ENCODE measurements at regions not wholly inside any gene's neighbourhood (a gene's known extent, or its start where the extent isn't known, plus 50 kb on each side); places are given as distances from the start of the nearest gene placed in this dataset.

- no peak for DNase-seq (ENCODE audit: low spot score)
Observed at GRCh38 chr11:116302756-116303155, 470.0 kb downstream of the BUD13 start.

- DNase-seq (ENCODE audit: low spot score) = no peak
Observed at GRCh38 chr11:116301141-116301540, 471.6 kb downstream of the BUD13 start.

GRCh38 chr11:116300232-116300631, 472.6 kb downstream of the BUD13 start:
- DNase-seq (ENCODE audit: low spot score) = no peak

DNA sequence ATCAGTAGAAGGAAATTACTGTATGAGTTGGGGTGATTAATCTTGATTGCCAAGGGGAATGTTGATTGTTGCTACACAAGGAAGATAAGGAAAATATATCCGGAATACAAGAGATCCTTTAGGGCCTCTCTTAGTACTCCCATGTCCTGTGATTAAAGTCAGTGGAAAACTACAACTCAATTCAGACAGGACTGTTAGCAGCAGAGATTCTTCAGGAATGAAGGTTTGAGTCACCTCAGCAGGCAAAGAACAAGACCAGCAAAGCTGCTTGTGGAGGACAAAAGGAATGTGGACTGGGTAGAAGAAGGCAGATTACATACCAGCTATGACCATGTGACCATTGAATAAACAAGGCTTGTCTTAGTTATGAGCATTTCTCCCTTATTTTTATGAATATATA, 478.2 kb downstream of the BUD13 start:
- DNase-seq (ENCODE audit: low spot score) = no peak

DNA sequence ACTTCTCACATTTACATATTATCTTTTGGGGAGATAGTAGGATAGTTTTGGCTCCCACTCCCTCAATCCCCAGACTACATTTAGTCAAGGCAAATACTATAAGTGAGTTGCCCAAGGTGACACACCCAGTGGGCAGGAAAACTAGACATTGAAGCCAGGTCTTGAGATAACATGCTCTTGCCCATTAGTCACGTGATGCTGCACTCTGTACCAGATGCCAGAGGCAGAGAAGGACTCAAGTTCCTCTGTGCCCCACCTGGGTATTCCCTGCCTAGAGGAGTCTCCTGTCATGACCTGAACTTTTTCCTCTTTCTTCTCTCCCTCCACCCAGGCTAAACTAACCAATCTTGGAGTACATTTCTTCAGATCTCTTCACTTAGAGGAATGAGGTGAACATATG, 484.9 kb downstream of the BUD13 start:
- no peak for DNase-seq (ENCODE audit: low spot score)

DNA sequence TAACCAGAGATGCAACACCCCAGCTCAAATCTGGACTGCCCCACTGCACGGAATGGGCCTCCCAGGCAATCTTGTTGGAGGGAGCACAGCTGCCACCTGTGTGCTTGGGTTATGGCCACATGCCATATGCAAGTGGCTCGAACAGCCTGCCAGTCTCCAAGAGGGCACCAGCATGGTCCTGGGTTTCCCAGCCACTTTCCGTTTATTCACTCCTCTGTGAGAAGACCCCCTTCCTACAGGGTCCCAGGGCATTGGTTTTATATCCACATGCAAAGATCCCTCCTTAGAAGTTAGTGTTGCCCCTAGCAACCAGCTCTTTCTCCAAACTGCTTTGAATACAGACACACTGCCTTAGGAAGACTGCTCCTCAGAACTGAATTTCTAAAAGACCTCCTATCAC, 487.8 kb downstream of the BUD13 start:
- DNase-seq (ENCODE audit: low spot score) = no peak

- no peak for DNase-seq (ENCODE audit: low spot score)
Observed at GRCh38 chr11:116283300-116283699, 489.5 kb downstream of the BUD13 start.

DNA sequence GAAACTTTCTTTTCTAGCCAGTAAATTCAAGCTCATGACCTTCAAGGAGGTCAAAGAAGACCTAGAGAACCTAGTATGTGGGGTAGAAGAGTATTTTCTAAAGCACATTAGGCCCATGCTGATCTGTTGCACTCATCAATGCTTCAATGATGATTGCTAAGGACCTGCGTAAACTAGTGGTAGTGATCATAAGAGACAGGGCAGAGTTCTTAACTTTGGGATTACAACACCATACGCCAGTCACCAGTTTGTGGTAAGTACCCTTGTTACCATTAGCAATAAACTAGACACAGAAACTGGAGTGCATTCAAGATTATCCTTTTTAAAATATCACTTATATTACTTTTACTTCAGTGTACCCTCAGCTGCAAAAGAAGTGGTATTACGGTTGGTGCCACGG, 490.3 kb downstream of the BUD13 start:
- no peak for DNase-seq (ENCODE audit: low spot score)

DNA sequence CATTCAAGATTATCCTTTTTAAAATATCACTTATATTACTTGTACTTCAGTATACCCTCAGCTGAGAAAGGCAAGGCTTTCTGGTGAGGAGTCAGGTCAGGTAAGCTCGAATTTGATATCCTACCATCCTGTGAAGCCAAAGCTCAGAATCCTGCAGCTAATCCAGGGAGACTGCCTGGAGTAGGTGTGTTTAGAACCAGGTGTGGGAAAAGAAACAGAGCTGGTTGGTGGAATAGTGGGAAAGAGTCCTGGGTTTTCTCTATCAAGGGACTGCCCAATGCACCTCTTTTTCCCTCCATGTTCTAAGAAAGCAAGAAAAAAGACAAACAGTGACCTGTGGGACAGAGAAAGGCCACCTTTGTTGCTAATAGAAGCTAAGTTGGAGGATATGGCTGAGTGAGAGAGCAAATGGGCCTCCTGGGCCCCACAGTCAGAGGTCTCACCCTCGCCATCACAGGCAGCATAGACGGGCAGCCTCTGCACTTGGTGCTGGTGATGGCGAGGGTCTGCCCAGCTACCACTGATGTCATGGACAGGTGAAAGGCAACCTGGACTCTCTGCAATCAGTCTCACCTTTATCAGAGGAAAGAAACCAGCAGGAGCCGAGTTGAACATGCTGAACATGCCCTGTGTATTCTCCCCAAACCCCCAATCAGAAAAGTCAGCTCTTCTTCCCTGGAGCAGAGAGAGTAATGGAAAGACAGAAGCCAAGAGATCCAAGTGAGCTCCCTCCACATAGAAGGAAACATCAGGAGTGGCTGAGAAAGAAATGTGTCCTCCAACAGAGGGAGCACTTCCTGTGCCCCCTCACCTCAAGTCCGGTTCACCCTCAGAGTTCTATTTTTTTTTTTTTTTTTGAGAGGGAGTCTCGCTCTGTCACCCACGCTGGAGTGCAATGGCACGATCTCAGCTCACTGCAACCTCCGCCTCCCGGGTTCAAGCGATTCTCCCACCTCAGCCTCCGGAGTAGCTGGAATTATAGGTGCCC, 491.3 kb downstream of the BUD13 start:
- DNase-seq (ENCODE audit: low spot score) = no peak

DNA sequence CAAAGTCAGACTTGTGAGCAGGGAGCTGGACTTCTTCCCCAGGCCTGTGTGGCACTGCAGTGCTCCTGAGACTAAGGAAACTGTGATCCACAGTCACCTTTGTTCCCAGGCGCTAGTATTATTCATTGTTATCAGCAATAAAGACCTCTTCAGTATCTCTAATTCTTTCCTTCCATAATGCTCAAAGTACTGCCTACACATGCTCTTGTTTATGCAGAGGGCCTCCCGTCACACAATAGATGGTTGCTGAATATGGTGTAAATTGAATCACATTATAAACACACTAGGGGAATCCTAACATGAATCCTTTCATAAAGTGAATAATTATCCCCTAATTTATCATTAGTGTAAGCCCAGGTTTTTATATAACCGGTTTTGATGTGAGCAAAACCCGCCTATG, 493.3 kb downstream of the BUD13 start:
- DNase-seq (ENCODE audit: low spot score) = no peak

- DNase-seq (ENCODE audit: low spot score) = no peak
Observed at GRCh38 chr11:116278076-116278475, 494.7 kb downstream of the BUD13 start.

GRCh38 chr11:116276051-116277044, 496.4 kb downstream of the BUD13 start:
- peak; percentile 67 for DNase-seq (ENCODE audit: low spot score)

- DNase-seq (ENCODE audit: low spot score) = no peak
Observed at GRCh38 chr11:116275635-116276034, 497.2 kb downstream of the BUD13 start.

- no peak for DNase-seq (ENCODE audit: low spot score)
Observed at GRCh38 chr11:116274521-116274920, 498.3 kb downstream of the BUD13 start.

DNA sequence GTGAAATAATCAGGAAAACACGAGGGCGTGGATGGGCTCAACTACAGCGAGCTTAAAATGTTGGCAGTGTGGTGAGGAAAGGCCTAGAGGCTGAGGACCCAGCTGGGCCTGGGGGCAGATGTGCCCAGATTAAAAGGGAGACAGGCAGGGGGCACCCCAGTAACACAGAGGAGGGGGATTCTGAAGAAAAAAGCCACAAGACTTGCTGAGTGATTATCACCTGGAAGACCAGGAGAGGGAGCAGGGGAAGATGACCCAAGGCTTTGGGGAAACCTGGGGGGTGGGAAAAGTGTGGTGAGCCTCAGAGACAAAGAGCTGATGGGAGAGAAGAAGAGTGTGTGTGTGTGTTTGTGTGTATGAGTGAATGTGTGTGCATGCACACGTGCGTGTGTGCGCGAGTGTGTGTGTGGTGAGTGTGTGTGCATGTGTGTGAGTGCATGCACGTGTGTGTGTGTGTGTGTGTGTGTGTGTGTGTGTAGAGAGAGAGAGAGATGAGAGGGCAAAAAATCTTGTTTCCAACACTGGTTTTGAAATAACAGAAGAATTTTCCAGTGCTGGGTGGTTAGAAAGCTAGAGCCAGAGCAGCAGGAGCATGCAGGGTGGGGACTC, 500.5 kb downstream of the BUD13 start:
- DNase-seq (ENCODE audit: low spot score) = no peak

GRCh38 chr11:116271479-116271878, 501.3 kb downstream of the BUD13 start:
- no peak for DNase-seq (ENCODE audit: low spot score)

- DNase-seq (ENCODE audit: low spot score) = no peak
Observed at GRCh38 chr11:116267146-116267545, 505.6 kb downstream of the BUD13 start.

- no peak for DNase-seq (ENCODE audit: low spot score)
Observed at GRCh38 chr11:116263770-116264169, 509.0 kb downstream of the BUD13 start.

DNA sequence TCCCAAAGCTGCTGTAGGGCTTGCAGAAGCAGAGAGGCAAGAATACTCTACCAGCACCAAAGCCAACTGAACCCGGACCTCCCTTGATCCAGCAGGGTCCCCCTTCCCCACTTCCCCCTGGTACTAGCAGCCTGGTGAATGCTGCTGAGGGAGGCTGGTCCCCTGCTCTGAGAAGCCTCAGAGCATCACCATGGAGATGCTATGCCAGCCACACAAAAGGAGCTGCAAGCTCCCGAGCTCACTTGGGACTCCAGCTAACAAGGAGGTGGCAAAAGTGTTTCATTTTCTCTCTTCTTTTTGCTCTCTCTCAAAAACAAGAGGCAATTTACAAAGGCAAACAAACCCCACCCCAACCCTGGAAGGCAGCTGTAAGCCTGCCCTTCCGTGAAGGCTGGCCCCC, 509.8 kb downstream of the BUD13 start:
- DNase-seq (ENCODE audit: low spot score) = no peak

GRCh38 chr11:116262370-116262769, 510.4 kb downstream of the BUD13 start:
- no peak for DNase-seq (ENCODE audit: low spot score)

DNA sequence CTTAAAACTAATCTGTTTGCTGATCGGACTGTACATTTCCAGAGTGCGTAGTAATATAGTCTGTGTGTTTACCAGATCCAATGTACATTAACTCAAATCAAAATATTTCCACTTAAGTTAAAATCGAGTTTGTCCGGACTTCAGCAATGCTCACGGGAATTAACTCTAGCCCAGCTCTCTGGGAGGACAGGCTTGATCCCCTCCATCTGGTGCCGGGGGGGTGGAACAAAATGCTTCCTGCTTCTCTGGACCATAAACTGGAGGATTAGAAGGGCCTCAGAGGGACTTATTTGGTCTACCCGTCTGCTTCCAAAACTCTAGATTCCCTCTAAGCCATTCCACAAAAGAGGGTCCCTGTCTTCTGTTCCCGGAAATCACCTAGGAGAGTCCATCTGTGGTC, 511.2 kb downstream of the BUD13 start:
- DNase-seq (ENCODE audit: low spot score) = no peak

GRCh38 chr11:116258821-116259220, 514.0 kb downstream of the BUD13 start:
- DNase-seq (ENCODE audit: low spot score) = no peak
